ENCODE measurements at regions not wholly inside any gene's neighbourhood (a gene's known extent, or its start where the extent isn't known, plus 50 kb on each side); places are given as distances from the start of the nearest gene placed in this dataset.

DNA sequence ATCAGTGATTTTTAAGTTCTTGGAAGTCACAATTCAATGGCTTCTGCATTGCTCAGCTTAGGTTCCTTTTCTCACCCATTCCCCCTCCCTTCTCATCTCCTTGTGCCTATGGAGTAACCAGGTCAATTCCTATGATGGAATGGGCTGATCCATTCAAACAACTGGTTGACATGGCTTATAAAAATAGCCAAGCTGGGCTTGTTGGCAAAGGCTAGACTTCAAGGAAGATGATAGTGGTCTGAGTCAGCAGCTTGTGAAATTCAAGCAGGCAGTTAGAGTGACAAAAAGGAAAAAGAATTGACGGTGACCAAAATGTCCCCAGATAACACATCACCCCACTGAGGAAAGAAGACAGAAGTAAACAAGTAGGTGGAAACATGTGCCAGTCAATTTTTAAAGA, 119.9 kb upstream of the PCED1B start:
- TF ChIP-seq, protein P1, sequence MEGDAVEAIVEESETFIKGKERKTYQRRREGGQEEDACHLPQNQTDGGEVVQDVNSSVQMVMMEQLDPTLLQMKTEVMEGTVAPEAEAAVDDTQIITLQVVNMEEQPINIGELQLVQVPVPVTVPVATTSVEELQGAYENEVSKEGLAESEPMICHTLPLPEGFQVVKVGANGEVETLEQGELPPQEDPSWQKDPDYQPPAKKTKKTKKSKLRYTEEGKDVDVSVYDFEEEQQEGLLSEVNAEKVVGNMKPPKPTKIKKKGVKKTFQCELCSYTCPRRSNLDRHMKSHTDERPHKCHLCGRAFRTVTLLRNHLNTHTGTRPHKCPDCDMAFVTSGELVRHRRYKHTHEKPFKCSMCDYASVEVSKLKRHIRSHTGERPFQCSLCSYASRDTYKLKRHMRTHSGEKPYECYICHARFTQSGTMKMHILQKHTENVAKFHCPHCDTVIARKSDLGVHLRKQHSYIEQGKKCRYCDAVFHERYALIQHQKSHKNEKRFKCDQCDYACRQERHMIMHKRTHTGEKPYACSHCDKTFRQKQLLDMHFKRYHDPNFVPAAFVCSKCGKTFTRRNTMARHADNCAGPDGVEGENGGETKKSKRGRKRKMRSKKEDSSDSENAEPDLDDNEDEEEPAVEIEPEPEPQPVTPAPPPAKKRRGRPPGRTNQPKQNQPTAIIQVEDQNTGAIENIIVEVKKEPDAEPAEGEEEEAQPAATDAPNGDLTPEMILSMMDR (IDR thresholded peaks at IDR 0.05) = no peak
- TF ChIP-seq POLR2A (IDR thresholded peaks at IDR 0.05) = no peak

Data from thyroid gland (tissue), 4 donors.